ENCODE measurements at regions not wholly inside any gene's neighbourhood (a gene's known extent, or its start where the extent isn't known, plus 50 kb on each side); places are given as distances from the start of the nearest gene placed in this dataset.

DNA sequence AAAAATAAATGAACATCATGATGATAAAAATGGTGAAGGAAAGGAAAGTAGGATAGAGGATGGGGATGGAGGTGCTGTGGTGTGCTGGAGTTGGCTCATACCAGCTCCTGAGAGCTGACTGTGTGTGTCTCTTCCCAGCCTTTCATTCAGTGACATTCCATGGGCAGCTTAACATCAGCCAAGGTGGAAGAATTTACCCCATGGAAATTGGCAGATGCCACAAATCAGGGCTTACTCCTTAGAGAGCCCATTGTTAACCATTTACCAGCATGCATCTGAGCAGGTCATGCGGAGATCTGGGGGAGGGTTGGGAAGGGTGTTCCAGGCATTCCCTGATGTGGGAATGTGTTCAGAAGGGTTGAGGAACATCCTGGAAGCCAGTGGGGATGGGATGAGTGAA, 164.7 kb upstream of the MYL2 start:
- TF ChIP-seq, protein P1, sequence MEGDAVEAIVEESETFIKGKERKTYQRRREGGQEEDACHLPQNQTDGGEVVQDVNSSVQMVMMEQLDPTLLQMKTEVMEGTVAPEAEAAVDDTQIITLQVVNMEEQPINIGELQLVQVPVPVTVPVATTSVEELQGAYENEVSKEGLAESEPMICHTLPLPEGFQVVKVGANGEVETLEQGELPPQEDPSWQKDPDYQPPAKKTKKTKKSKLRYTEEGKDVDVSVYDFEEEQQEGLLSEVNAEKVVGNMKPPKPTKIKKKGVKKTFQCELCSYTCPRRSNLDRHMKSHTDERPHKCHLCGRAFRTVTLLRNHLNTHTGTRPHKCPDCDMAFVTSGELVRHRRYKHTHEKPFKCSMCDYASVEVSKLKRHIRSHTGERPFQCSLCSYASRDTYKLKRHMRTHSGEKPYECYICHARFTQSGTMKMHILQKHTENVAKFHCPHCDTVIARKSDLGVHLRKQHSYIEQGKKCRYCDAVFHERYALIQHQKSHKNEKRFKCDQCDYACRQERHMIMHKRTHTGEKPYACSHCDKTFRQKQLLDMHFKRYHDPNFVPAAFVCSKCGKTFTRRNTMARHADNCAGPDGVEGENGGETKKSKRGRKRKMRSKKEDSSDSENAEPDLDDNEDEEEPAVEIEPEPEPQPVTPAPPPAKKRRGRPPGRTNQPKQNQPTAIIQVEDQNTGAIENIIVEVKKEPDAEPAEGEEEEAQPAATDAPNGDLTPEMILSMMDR (IDR thresholded peaks at IDR 0.05; ENCODE audit: insufficient read depth, low read depth, low read length, missing control alignments): no peak
- no peak overlapping the region for H3K4me3 ChIP-seq (ENCODE audit: low read length)
- no peak for DNase-seq (ENCODE audit: low read depth)

DNA sequence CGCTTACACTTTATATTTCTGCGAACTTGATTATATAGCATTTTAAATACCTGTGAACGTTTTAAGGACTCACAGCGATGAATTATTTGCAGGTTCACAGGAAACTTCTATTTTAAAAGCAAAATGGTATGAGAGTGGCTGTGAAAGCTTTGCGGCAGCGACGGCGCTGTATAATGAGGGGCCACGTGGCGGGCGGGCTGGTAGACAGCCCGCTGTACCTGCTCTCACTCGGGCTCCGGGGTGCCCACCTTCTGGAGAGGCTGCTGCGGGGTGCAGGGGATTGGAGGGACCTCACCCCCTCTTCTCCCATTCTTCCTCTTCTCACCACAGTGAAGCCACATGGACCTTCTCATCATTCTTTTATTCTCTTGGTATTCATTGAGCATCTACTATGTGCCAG, 164.2 kb upstream of the MYL2 start:
- DNase-seq (ENCODE audit: low read depth): no peak
- H3K4me3 ChIP-seq (ENCODE audit: low read length): no peak overlapping the region
- TF ChIP-seq, protein P1 (IDR thresholded peaks at IDR 0.05; ENCODE audit: insufficient read depth, low read depth, low read length, missing control alignments): no peak

DNA sequence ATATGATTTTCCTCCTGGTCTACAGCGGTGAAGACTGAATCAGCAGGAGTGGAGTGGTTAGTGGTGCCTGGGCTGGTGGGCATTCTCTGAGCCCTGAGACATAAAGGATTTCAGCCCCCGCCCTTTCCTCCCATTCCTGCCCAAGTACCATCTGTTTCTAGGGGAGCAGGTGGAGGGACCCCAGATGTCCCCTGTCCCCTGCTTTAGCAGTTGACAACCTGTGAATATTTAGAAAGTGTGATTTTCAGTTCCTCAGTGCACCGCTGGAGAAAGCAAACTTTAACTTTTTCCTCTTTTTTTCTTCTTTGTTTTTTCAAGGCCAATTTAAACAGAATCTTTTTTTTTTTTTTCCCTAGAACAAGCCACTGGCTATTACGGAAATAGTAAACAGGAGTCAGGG, 163.8 kb upstream of the MYL2 start:
- TF ChIP-seq, protein P1 (IDR thresholded peaks at IDR 0.05; ENCODE audit: insufficient read depth, low read depth, low read length, missing control alignments): no peak
- DNase-seq (ENCODE audit: low read depth): no peak
- no peak overlapping the region for H3K4me3 ChIP-seq (ENCODE audit: low read length)

DNA sequence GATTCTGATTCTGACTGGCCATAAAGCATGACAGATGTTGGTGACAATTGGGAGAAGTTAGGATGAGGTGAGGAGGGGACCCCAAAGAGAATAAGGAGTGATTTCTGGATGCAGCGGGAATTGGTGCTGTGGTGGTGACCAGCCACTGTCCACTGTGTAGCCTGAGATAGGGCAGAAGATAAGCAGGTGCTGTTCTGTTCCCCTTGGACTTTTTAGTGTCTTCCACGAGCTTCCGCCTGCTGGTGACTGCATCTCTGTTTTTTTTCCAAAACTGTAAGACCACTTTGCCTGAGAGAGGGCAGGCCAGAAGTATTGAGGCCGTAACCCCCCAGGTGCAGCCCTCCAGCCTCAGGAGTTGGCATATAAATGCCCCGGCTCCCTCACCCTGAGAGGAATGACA, 161.2 kb upstream of the MYL2 start:
- TF ChIP-seq, protein P1 (IDR thresholded peaks at IDR 0.05; ENCODE audit: insufficient read depth, low read depth, low read length, missing control alignments): no peak
- H3K4me3 ChIP-seq (ENCODE audit: low read length): no peak overlapping the region
- DNase-seq (ENCODE audit: low read depth): no peak

DNA sequence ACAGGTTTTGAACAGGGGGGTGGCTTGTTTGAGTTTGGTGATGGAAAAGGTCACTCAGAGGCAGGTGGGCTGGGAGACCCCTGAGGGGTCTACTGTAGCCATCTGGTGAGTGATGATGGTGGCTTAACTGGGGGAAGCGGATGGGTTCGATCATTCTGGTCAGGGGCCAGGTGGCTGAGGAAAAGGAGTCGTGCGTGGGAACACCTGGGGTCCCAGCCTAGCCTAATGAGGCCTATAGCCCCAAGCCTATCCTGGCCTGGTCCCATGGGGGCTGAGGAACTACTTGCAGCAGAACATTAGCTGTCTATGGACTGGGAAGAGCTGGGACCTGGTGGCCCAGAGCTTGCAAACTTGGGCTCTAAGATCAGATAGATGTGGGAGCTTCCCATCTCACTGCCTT, 158.4 kb upstream of the MYL2 start:
- no peak for DNase-seq (ENCODE audit: low read depth)
- TF ChIP-seq, protein P1 (IDR thresholded peaks at IDR 0.05; ENCODE audit: insufficient read depth, low read depth, low read length, missing control alignments): no peak

DNA sequence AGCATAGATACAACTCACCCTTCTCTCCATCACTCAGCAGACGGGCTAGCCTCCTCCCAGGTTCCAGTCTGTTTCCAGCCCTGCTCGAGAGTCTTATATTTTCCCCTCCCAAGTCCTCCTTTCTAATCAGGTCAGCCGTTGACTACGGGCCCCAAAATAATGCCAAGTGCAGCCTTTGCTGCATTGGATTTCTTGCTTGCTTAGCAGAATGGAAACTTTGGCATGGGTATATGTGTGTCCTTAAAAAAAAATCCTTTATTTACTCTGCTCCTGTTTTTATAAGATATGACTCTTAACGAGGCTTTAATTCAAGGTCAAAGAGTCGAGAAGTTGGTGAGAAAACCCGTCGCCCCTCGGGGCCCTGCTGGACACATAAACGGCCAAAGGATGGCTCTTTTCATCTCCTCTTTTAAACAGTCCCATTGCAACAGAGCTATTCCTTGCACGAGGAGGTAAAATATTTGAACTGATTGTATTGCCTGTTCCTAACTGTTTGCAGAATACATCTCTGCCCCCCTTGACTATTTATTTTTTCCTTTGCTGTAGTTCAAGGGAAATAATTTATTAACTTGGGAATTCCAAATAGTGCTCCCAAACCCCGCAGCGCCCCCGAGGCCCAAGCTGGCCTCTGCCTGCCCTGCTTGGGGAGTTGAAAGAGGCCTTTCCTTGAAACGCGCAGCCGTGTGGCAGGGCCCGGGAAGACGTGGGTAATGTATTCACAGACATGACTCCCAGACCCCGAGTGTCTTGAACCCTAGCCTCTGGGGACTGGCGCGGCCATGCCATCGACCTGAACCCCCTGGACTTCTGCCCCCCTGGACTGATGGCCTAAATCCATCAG, 156.5 kb upstream of the MYL2 start:
- no peak for DNase-seq (ENCODE audit: low read depth)

More for the DNA sequence above, 158.4 kb upstream of the MYL2 start:
- H3K4me3 ChIP-seq (ENCODE audit: low read length): no peak overlapping the region

More for the DNA sequence above, 156.5 kb upstream of the MYL2 start:
- H3K4me3 ChIP-seq (ENCODE audit: low read length): no peak overlapping the region
- TF ChIP-seq, protein P1 (IDR thresholded peaks at IDR 0.05; ENCODE audit: insufficient read depth, low read depth, low read length, missing control alignments): no peak
